RPMI7951 (cell line): ENCODE measurements at regions not wholly inside any gene's neighbourhood (a gene's known extent, or its start where the extent isn't known, plus 50 kb on each side); places are given as distances from the start of the nearest gene placed in this dataset.
"Not testable (repeated sequence)": the region's sequence is repeated elsewhere in the genome, so short reads cannot be mapped to it uniquely, and the experiment has no call there.

Experiments used
- DNase-seq: peaks from one replicate; pipeline ENCODE4 v3.0.0-alpha.2; 2012; ENCODE audit warnings: low read depth

DNA sequence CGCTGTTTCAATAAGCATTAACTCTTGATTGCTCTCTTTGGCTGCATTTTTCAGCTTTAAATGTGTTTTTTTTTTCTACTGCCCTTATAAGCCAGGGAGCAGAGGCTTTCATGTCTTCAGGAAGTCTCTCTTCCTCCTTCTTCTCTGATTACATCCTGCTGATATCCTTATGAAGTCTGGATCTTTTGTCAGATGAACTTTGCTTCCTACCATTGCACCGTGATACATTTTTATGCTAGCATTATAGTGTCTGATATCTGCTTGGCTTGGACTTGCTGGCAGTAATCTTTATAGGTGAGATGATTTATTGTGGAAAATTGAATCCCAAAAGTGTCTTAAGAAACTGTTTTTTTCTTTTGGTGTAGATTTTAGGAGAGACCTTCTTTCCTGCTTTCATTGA, 160.4 kb upstream of the CFAP20DC start:
- no peak for DNase-seq

DNA sequence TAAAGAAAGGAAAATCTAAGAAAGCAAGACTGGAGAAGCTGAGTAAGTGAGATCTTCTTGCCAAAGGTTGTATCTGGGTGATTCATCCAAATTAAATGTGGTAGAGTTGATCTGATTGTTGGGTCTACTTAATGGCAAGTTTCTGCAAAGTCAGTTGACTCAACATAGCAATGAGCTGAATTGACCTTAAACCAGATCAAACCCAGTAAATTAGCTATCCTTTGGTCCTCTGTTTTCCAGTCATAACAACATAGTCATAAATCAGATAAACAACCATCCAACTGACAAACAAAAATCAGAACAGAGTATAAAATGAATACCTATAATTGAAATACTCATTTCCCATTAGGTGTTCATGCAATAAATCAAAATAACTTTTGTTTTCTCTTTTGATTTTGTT, 142.6 kb upstream of the CFAP20DC start:
- DNase-seq = peak; percentile 76

DNA sequence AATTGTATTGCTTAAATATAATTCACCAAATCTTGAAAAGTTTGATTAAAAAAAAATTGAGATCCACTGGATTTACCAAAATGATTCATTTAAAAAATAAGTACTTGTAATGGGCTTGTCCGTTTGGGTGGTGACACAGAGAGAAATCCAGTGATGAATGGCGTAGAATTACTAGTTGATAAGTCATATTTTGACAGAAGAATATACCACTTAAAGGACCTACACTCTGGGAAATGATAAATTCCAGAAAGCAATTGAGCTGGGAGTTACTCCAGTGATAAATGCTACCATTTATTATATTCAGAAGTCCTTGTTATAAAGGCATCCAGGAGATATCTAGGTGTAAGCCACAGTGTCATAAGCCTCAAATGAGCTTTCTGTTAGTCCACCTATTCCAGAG, 141.8 kb upstream of the CFAP20DC start:
- DNase-seq = no peak

DNA sequence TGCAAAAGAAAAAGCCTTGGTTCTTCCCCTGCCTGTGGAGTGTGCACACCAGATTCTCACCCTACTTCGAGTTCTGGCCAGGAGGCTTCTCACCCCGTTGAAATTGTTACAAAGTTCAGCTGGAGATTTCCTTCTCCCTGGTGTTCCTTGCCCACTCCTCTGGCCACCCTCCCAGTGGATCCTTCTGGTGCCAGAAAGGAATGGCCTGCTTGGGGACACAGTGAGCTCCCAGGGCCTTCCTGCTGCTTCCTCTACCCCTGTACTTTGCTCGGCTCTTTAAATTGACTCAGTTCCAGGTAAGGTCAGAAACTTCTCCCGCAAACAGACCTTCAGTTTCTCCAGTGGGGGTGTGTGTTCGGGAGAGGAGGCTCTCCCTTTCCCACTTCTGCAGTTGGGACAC, 140.1 kb upstream of the CFAP20DC start:
- DNase-seq = no peak

DNA sequence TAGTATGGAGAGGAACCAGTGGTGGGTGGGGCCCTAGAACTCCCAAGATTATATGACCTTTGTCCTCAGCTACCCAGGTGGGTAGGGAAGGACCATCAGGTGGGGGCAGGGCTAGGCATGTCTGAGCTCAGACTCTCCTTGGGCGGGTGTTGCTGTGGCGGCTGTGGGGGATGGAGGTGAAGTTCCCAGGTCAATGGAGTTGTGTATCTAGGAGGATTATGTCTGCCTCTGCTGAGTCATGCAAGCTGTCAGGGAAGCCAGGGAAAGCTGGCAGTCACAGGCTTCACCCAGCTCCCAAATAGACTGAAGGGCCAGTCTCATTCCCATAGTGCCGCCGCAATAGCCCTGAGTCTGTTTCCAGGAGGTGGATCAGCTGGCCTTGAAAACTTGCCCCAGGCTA, 139.7 kb upstream of the CFAP20DC start:
- peak; percentile 75 for DNase-seq

DNA sequence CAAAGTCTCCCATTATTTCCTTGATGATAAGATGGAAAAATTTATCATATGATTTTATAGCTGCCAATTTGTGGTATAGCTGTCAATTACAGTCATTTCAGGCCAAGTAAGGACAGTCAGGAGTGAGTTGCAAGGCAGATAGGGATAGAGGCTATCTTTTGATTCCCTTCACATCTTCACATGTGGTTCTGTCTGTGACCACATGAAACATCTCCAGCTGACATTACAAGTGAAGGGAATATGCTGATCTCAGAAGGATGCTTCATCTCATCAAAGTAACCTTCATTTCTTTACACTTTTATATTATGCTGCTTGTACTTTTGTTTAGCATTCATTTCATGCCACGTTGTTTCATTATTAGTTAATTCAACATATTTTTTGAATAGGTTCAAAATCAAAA, 136.9 kb upstream of the CFAP20DC start:
- no peak for DNase-seq

DNA sequence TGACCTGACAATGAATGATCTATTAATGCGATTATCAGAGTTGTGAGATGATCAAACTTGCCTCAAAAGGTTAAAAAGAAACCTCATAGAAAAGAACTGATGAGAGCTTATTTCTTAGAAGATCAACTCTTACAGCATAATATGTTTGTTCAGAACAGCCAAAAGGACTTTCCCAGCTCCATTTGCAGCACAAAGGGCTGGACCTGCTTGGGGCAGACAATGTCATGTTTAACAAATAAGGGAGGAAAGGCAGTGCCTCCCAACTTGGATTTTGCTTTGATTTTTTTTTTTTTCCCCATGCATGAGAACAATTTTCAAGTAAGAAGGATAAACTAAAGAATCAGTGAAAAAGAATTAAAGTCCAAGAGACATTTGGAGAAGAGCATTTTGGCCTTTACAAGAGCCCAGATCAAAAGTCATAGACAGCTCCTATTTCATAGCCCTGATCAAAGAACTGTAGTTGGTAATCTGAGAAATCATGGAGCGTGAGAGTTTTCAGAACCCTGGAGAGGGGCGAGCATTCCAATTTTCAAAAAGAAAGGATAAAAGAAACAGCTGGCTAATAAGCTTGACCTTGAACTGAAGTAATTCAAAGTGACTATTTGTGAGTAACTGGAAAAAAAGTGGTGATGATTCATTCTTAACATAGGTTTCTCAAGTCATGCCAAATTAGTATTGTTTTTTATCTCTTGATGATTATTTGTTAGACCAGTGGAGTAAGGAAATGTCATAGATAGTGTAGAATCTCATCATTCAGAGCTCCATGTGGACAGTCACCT, 136.0 kb upstream of the CFAP20DC start:
- DNase-seq = peak; percentile 65

DNA sequence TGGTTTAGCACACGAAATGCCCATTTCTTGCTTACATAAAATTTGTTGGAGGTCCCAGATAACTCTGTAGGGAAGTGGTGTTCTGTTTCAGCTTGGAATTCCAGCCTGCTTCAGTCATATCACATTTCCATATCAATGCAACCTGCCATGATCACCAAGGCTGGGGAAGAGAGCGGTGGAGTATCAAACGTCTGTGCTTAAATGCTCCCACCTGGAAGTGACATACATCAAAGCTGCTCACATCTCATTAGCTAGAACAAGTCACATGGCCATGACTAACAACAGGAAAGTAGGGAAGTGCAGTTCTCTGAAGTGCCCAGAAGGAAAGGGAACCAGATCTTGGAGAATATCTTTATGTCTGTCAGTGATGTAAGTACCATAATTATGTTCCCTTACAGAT, 130.2 kb upstream of the CFAP20DC start:
- DNase-seq = no peak

DNA sequence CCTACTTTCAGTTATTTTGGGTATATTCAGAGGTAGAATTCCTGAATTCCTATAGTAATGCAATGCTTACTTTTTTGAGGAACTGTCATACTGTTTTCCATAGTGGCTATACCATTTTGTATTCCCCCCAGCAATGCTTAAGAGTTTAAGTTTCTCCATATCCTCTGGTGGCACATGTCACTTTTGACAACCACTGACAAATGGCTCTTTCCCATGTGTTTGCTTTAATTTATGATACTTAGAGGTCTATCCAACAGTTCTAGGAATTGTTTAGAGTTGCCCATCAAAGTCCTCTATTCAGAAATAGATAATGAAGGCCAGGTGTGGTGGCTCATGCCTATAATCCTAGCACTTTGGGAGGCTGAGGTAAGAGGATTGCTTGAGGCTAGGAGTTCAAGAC, 128.9 kb upstream of the CFAP20DC start:
- DNase-seq = no peak

DNA sequence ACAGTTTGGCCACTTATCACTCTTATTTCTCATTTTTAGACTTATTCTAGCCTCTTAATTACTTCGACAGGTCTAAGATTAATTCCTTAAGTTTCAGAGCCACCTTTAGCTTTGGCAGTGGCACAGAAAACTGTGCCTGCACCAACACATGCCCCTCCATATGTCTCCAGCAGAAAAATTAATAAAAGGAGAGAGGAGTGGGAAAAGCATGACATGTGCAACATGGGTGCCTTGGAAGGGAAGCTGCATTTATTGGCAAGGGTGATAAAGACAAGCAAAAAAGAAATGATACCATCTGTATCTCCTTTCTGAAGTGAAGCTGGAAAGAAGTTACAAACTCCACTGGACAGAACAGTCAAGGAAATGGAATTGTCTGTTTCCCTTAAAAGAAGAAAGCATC, 121.7 kb upstream of the CFAP20DC start:
- no peak for DNase-seq

DNA sequence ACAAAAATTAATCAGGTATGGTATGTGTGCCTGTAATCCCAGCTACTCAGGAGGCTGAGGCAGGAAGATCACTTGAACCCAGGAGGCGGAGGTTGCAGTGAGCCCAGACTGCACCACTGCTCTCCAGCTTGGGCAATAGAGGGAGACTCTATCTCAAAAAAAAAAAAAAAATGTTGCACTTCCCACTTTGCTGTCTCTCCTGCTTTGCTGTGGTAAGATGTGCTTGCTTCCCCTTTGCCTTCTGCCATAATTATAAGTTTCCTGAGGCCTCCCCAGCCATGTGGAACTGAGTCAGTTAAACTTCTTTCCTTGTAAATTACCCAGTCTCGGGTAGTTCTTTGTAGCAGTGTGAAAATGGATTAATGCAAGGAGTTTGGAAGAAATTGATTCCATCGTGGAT, 120.3 kb upstream of the CFAP20DC start:
- not testable (repeated sequence) for DNase-seq

DNA sequence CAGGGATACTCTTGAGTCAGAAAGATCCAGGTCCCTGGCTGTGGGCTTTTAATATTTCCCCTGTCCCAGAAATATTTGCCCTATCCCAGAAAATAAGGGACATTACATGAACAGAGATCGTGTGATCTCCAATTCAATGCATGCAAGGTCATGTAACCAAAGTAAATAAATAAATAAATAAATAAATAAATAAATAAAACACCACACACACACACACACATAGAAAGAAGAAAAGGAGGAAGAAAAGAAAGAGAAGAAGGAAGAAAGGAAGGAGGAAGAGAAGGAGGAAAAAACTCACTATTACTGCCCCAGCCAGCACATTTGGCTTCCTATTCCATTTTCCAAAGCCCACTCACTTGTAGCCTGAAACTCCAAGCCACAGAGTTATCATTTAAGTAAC, 117.9 kb upstream of the CFAP20DC start:
- DNase-seq = no peak

DNA sequence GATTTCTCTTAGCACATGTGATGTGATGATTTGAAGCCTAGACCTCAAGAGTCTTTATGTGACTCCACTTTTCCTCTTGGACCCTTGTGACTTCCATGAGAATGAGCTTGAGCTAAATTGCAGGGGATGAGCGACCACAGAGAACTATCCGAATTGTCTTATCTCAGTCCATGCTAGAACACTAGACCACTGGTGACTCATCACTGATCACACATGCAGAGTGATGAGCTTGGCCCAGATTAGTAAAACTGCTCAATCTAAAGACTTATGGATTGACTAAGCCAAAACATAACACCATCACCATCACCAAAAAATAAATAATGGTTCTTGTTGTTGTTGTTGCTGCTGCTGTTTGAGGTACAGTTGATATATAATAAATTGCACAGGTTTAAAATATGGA, 114.1 kb upstream of the CFAP20DC start:
- DNase-seq = peak; percentile 23

DNA sequence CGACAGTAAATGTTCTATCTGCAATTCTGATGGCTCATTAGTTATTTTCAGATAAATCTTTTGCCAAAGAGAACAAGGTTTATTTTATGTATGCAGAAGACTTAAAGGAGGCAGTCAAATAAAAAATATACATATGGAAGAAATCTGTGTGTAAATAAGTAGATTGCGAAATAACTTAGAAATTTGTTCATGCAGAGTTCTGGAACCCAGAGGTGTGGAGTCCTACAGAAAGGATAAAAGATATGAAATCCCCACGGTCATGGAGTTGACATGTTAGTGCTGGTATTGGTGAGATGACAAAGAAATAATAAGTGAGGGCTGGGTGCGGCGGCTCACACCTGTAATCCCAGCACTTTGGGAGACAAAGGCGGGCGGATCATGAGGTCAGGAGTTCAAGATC, 111.2 kb upstream of the CFAP20DC start:
- DNase-seq = no peak

DNA sequence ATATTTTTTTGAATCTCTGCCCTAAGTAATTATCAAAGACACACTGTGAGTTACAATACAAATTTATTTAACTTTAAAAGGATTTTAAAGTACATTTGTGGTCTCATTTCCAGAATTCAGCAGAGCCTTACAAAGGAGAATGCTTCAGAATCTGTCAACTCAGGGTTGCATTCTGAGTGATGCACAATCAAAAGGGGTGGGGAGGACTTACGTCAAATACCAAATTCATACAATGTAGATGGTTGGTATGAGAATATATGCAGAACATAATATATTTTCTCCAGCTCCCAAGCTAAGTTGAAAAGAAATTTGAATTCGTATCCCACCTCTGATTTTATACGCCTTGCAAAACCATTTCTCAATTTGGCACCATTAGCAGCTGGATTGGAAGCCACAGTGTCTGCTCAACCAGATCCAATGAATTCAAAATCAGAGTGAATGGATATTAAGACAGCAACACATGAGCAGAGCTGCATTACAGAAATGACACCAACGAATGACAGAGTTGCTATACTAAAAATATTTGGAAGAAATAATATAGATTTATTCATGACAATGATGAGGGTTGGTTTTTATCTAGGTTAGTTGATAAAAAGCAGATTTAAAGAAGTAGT, 110.4 kb upstream of the CFAP20DC start:
- DNase-seq = no peak

DNA sequence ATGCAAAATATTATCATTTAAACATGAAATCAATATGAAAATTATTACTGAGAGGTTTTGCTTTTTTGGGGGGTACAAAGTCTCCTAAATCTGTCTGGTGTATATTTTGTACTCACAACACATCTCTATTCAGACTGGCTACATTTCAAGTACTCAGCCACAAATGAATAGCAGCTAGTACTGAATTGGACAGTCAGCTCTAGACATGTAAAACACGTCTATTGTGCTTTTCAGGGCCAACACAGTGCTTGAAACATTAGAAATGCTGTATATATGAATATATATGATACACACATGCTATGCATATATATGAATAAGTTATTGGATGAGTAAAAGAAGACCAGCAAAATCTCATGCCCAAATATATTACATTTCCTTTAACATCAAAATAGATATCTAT, 103.8 kb upstream of the CFAP20DC start:
- DNase-seq = no peak

DNA sequence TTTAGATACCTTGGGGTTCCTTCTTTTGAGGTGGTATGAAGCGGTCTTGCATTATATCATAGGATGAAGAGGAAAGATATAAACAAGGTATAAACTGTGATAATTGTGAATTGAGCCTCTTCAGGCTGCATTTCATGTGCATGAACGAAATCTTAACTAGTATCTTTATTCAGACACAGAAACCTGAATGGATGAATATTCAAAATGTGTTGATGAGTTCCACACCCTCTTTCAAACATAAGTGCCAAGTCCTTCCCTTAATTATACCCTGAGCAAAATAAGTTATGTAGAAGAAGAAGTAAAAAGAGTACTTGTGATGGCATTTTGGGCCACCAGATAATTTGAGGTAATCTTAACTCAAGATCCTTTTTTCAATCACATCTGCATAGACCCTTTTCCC, 103.1 kb upstream of the CFAP20DC start:
- DNase-seq = no peak

DNA sequence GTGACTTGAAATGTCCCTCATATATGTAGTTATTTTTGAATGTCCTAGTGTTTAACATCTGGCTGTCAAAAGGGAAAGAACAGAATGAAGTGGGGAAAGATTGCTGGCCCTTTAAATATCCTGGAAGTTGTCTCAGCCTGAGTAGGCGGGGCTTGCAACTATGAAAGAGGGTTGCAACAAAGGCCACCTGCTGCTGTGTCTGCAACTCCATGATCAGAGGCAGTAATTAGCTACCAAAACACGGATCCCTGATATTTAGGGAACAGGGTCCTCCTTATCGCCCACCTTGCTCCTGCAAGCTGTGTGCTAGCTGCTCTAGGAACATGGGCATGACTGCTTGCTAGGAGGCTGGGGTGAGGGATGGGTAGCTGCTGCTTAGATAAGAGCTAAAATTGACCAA, 100.2 kb upstream of the CFAP20DC start:
- no peak for DNase-seq

DNA sequence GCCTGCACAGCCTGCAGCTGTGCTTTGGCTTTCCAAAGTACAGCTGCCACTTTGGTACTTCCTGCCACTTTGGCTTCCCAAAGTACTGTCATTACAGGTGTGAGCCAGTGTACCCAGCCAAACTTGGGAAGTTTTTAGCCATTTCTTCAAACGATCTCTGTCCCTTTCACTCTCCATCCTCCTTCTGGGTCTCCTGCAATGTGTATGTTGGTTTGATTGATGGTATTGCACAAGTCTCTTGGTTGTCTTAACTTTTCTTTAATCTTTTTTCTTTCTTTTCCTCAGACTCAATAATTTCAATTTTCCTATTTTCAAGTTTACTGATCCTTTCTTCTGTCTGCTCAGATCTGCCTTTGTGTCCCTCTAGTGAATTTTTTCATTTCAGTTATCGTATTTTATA, 99.3 kb upstream of the CFAP20DC start:
- no peak for DNase-seq

DNA sequence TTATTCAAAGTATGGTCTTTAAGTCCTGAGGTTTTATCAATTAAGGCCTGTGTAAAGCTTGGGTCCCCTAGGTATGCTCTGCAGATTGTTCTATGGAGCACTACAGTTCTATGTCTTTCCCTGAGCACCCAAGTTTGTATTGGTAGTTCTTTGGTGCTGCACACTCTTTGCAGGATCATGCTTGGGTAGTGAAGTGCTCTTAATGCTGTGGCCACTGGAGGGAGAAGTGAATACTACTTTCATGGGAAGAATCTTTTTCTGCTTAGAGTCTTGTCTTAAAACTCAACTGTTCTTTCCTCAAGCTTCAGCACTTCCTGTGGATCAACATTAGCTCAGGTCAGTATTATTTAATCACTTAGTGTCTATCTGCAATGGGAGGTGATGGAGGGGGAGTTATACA, 93.6 kb upstream of the CFAP20DC start:
- peak; percentile 47 for DNase-seq

DNA sequence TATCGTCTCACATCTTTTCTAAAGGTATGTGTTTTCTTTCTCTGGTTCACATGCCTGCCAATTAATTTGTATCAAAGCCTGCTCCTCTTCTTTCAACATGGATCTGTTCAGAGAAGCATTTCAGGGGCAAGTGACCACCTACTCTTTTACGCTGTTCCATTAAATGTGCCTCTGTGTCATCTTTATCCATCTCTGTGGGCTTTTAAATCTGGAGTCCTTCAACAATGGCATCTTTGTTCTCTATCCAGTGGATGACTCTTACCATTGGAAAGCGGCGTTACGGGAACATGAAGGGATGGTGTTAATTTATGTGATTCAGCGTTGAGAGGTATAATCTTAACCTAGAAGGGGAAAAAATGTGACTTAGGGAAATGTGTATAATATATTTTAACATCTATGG, 92.7 kb upstream of the CFAP20DC start:
- DNase-seq = peak; percentile 62

DNA sequence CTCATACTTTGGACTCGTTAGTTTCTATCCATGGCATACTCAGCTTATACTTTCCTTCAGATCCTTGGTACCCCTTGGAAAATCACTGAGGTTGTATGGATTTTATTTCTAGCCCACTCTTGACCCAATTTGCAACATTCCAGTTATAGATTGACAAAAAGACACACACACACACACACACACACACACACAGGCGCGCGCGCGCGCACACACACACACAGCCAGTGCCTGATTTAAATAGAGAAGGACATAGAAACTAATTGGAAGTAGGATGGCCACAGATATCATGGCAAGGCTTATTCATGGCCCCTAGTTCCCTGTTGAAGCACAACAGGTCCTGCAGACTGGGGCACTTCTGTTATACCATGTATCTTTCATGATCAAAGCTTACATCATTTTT, 89.1 kb upstream of the CFAP20DC start:
- DNase-seq = no peak

DNA sequence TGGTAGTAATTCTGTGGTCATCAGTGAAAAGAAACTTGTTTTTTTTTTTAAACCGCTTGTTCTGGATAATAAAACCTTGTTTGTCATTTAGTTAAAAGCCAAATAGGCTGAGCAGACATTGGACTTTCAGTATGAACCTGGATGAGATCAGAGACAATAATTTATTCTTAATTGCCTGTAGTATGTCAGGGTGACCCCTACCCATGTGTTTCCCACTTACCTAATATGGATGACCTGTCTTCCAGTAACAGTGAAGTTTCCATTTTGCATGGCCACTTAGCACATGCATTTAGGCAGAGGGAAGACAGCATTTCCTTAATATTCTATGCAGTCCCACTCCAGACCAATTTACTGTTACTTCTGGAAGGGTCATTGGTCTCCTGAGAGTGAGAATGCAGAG, 87.6 kb upstream of the CFAP20DC start:
- DNase-seq = no peak

DNA sequence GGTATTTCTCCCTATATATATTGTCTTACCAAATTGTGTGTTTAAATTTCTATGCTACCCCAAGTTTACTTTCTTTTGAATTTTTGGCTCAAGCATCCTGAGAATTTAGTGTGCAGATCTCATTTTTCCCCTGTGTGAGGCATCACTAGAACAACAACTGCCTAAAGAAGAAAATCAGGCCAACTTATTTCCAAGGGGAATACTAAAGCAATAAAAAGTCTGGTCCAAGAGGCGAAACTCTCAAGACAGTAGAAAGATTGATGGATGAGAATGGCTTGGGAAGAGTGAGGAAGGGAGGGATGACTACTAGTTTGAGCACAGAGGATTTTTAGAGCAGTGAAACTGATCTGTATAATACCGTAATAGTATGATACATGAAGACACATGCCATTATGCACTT, 86.3 kb upstream of the CFAP20DC start:
- DNase-seq = no peak
